ENCODE measurements at regions not wholly inside any gene's neighbourhood (a gene's known extent, or its start where the extent isn't known, plus 50 kb on each side); places are given as distances from the start of the nearest gene placed in this dataset.
A peak's percentile ranks its signal among the peaks of the same experiment; 100 is the strongest.

DNA sequence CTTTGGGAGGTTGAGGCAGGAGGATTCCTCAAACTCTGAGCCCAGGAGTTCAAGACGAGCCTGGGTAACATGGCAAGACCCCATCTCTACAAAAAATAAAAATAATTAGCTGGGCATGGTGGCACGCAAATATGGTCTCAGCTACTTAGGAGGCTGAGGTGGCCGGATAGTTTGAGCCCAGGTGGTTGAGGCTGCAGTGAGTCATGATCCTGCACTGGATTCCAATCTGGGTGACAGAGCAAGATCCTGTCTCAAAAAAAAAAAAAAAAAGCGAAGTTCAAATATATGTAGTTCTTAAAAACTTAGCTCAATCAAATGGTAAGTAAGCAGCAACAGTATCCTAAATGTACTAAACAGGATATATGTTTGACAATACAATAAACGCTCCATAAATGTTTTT, 85.5 kb upstream of the SSTR1 start:
- peak; percentile 15 for DNase-seq

DNA sequence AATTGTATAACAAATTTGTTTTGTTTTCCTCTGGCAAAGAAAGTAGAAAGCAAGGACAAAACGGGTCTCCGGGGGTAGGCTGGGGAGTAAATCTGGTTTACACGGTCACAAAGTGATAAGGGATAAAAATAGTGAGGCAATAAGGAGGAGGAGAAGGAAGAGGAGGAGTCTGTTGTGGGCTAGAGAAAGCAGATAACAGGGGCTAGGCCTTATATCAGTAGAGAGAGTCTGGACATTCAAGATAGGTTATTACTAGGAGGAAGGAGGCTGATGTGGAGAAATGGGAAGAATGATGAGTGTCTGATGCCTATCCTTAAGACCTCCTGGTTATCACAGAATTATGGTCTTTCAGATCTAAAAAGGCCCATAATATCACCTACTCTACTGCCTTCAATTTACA, 83.2 kb upstream of the SSTR1 start:
- DNase-seq: no peak

DNA sequence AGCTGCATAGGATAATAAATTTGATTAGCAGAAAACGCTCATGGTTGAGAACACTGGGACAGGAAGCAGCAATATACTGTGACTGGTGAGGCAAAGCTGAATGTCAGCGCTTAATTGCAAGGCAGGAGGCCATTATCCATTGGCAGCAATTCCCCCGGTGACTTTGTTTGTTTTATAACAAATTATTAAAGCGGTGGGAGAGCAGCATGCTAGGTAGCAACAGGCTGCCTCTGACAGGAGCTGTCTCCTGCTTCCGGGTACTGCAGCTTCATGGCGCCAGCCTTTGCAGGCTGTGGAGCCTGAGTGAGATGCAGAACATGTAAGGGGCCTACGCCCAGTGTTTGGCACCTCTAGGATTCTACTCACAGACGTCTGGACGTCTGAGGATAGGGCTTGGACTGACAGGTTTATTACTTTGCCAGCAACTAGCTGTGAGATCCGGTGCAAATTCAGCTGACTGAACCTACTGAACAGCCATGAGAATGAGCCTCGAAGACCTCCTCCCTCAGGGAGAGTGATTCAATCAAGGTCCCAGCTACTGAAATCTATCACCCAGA, 82.1 kb upstream of the SSTR1 start:
- no peak for DNase-seq

DNA sequence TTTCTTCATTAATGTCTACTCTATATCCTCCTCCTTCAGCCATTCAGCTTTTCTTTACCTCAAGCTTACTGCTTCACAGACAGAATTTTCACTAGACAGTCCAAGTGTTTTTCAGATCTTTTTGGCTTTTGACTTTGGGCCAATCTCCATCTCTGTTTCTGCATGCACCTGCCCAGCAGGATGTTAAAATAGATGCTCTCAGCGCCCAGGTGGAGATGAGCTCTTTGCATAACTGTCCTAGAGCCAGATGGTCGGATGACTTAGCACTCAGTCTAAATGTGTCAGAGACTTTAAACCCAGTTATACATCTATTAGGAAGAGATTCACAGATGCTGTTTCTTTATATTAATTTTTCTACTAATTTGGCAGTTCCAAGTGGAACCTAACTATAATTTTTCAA, 80.3 kb upstream of the SSTR1 start:
- DNase-seq: no peak

DNA sequence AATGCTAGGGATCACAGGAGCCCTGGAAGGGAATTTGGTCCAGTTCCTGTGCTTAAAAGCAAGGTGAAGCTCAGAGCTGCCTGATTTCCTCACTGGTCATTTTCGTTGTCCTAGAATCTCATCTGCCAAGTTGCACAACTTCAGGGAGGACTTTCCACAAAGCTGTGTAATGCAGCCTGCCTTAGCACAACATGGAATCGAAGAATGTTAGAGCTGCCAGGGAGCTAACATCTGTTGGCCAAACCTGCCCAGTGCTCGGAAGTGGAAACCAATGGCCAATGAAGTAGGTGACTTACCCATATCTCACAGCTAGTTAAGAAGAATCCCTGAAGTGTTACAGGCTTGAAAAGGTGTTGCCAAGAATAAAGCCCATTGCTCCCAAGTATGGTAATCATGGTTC, 79.9 kb upstream of the SSTR1 start:
- no peak for DNase-seq

DNA sequence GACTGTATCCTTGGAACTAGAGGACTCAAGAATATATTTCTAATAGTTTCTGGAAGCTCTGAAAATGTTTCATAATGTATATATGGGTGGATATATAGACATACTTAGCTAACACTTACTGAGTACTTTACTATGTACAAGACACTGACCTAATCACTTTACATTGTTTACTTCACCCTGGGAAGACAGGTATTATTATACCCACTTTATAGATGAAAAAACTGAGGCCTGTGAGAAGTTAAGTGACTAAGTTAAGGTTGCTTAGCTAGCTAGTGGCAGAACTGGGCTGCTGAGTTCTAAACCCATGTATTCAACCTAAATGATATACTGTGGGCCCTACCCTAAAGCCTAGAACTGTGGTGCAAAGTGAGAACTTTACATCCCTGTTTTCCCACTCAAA, 79.1 kb upstream of the SSTR1 start:
- DNase-seq: no peak

DNA sequence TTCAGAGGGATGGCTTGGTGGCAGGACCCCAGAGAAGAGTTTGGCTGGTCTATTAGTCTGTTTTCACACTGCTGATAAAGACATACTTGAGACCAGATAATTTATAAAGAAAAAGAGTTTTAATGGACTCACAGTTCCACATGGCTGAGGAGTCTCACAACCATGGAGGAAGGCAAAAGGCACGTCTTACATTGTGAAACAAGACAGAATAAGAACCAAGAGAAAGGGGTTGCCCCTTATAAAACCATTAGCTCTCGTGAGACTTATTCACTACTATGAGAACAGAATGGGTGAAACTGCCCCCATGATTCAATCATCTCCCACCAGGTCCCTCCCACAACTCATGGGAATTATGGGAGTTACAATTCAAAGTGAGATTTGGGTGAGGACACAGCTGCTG, 78.5 kb upstream of the SSTR1 start:
- DNase-seq: no peak

DNA sequence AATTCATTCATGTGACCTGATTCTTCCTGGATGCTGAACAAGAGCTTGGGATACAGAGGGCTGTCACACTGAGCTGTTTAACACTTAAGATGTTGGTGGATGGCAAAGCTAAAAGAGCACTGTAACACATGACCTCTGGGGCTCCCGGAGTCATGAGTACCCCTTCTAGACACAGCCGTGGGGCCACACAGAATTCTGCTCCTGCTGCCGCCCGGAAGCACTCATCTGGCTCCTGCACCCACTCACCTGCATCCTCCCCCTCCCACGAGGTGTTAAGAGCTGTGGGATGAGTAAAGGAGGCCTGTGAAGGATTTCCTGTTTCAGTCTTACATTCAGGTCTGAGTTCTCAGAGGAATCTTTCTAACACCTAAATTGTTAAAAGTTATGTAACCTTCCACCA, 78.0 kb upstream of the SSTR1 start:
- DNase-seq: no peak

DNA sequence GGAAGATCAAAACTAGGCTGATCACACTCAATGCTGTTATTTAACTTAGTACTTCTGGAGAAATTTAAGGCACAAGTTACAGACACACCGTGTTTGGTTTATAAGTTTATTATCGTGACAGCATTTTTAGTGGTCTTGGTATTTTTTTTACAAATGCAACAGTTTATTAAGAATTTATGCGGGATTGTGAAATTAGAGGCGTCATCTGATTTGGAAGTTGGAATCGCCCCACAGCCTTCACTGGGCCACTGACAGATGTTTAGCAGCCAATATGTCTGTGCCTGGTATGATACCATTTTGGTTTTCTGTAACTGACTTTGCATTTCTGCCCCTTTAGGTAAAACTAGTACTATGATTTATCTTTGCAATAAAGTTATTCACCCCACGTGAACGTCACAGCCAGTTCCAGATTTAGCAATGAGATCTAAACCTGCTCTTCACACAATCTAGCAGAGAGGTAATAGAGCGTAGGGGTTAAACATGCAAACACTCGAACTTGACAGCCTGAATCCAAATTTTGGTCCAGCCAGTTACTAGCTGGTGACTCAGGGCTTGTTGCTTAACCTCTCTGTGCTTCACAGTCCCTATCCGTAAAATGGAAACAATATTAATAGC, 73.2 kb upstream of the SSTR1 start:
- DNase-seq: no peak

DNA sequence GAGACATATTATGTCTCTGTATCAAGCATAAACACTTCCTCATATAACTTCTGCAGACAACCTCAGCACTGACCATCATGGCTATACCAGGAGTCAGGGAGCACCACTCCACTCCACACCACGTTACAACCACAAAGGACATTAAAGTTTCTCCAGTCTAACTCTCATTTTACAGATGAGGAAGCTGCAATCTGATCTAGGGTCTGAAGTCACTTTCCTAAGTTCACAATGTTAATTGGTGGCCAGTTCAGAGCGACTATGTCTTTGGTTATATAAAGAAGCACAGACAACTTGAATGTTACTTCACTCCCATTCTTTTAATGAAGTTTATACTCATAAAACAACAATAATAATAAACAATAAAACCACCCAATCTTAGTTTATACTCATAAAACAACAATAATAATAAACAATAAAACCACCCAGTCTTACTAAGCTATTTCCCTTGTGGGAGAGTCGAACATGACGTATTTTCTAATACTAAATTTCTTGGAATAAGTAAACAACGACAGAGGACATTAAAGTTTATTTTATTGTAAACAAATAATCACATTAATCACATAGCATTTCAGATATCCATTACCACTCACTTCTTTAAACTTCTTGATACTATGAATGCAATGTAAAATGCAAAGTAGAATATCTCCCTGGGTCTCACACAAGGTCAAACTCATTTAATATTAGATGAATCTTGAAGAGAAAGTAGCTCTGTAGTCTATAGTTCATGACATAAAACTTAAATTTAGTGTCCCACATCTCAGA, 72.4 kb upstream of the SSTR1 start:
- DNase-seq: no peak

DNA sequence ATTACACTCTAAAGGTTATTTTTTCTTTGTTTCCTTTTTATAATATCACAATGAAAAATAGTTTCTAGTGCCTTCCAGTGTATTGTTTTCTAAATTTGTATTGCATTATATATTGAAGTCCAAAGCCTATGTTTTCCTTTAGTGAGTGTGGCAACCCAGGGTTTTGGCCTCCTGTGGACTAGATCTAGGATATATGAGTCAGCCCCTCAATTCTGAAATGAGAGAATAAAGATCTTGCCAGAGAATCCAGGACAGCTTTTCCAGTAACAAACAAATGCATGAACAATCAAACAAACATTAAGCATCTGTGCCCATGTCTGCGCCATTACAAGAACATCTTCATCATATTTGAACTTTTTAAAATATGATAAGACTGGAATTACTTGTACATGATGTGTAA, 70.7 kb upstream of the SSTR1 start:
- peak; percentile 16 for DNase-seq

DNA sequence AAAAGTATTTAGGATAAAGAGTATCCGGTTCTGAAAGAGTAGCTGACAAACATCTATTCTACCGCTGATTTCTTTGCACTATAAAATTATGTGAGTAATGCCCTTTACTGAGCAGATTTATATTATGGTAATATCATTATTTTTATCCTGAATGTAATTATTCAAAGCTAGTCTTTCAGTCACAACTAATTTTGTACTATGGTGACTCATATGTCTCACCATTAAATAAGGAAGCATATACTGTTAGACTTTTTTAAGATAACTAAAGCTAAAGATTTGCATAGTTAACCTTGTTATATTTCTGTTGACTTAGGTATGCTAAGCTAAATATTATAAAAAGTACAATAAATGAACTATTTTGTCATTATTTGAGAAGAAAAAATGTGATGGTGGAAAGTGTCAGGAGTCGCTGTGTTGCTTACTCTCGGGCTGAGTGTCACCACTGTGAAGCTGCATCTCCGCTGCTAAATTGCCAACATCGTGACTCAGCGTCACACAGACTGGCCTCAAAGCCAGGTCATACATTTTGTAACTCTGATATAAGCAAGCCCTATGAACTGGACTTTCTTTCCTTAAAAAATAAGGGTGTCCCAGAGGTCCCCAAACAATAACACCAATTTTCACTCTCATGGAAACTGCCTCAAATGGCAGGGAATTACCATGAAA, 69.1 kb upstream of the SSTR1 start:
- no peak for DNase-seq

DNA sequence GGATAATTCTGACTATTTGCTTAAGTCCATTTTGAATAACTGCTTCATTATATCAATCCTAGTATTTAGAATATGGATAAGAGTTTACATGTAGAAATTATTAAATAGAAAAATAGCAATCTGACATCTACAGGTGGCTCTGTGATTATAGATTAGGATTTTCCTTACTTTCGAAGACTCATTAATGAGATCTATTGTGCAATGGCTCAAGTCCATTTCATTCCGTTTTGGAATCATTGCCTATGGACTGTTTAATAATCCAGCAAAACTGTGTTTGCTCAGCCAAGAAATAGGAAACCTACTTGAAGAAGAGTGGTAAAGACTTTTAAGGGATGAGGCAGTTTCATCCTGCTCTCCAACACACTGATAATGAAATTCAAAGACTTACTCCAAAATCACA, 67.8 kb upstream of the SSTR1 start:
- DNase-seq: no peak

DNA sequence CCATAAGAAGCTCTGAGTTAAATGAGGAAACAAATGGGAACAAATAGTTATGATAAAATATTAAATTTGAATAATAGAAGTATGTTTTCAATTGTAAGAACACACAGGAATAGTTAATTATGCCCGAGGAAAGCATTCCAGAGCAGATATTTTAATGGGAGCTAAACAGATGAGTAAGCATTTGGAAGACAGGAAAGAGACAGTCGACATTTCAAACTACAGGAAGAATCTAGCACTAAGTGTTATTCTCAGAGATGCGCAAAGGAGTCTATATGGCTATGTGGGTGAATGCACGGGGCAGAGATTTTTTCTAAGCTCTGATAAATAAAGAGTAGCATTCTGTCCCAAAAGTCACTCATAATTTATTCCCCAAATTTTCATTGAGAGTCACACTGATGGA, 64.5 kb upstream of the SSTR1 start:
- peak; percentile 66 for DNase-seq

DNA sequence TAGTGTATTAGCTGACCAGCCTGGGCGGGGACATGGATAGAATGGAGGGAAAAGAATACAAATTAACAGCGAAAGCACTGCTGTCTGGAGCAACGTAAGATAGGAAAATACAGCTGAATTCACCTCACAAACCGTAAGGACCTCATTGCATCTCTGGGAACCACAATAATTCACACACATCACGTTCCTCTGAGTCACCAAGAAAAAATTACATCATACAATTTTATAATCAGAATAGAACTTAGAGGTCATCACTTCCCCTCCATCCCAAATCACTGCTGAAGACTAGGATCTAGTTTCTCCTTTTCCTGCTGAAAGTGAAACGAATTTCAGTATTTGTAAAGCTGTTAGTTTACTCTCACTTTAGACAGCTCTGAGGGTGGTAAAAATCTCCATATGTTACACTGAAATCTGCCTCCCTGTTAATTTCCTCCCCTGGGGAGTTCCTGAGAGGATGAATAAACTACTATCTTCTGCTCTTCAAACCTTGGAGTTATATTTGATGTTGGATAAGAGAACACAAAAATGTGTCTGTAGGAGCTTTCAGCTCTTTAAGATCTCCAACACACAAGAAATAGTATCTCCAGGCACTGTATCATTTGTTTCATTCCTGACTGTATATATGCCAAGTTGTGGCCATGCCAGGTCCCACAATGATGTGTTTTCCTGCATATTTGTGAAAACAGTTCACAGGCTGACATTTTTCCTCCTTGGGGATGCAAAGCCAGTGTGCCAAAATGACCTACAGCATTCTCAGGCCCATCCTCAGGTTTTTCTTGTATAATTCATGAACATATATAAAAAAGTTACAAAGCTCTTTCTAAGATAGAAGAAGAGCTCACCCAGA, 63.8 kb upstream of the SSTR1 start:
- peak; percentile 86 for DNase-seq

DNA sequence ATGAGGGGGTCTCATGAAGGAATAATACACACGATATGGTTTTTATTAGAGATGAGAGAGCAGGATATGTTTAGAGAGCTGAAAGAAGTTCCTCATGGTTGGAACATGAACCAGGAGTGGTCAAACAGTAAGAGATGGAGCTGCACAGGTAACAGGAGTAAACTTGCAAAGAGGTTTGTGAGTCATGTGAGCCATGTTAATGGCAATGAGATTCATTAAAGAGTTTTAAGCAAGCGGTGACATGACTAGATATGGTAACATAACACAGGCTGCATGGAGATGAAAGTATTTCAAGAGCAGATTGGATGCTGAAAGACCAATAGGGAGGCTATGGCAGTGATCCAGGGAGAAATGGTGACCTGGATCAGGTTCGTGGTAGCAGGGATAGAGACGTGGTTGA, 62.6 kb upstream of the SSTR1 start:
- DNase-seq: no peak

DNA sequence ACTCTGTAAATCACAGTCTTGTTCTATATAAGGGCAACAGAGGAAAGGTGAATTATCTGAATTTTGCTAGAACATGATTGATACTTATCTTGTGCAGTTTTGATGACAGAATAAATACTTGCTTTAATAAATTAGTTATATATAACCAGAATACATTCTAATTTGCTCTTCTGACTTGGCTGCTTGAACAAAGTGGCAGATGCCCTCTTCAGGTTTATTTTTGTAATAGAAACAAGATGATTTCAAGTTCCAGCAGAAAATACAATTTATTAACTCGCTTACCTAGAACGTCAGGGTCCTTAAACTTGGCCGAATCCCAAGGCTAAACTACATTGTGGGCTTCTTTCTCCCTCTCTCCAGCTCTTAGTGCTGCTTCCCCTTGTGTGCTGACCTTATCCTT, 57.6 kb upstream of the SSTR1 start:
- no peak for DNase-seq

All from fibroblast of skin of right quadriceps (primary cell).